H1 (cell line): ENCODE measurements at regions not wholly inside any gene's neighbourhood (a gene's known extent, or its start where the extent isn't known, plus 50 kb on each side); places are given as distances from the start of the nearest gene placed in this dataset.
A peak's percentile ranks its signal among the peaks of the same experiment; 100 is the strongest.

ENCODE experiments used
- CHD7 ChIP-seq: fragments of 300-600 bp; sonication (generic); IDR thresholded peaks from 2 replicates; pipeline ENCODE4 v1.7.1; 2012; ENCODE audit warnings: low read length, moderate library complexity, mild to moderate bottlenecking, inconsistent platforms; ENCODE audit not compliant: insufficient replicate concordance
- EP300 ChIP-seq, 2 experiments: IDR thresholded peaks; 1 replicate in 1 of 2; 2 replicates in 1 of 2; pipeline ENCODE4 v1.6.1; 2011 to 2012; ENCODE audit warnings: low read depth in 2 of 2, low read length in 2 of 2, mild to moderate bottlenecking in 2 of 2, borderline replicate concordance in 1 of 2, inconsistent platforms in 1 of 2, moderate library complexity in 1 of 2
- GABPA ChIP-seq: IDR thresholded peaks from 2 replicates; pipeline ENCODE4 v1.6.1; 2011; ENCODE audit warnings: mild to moderate bottlenecking, low read length, moderate library complexity, borderline replicate concordance; ENCODE audit not compliant: insufficient read depth
- RAD21 ChIP-seq, 2 experiments: IDR thresholded peaks in 1 of 2; conservative IDR thresholded peaks in 1 of 2; 2 replicates each; pipeline ENCODE4 v1.6.1; 2011; ENCODE audit warnings: low read depth in 2 of 2, low read length in 2 of 2, improper control_type of control experiment in 1 of 2, inconsistent platforms in 1 of 2, mild to moderate bottlenecking in 1 of 2, moderate library complexity in 1 of 2
- SAP30 ChIP-seq: fragments of 300-600 bp; sonication (generic); IDR thresholded peaks from 2 replicates; pipeline ENCODE4 v1.7.1; 2012; ENCODE audit warnings: low read length, moderate library complexity, mild to moderate bottlenecking, inconsistent platforms; ENCODE audit not compliant: insufficient read depth, insufficient replicate concordance

- peak; percentile 42 for TF ChIP-seq CHD7
- TF ChIP-seq SAP30 = no peak
- no peak for TF ChIP-seq RAD21 (IDR thresholded peaks at IDR 0.05 in 1 of 2, conservative IDR thresholded peaks at IDR 0.05 in 1 of 2; ENCODE audit: low read depth in 2 of 2, low read length in 2 of 2)
- no peak for TF ChIP-seq EP300 (IDR thresholded peaks at IDR 0.05; ENCODE audit: borderline replicate concordance in 1 of 2, low read depth in 2 of 2, low read length in 2 of 2)
- no peak for TF ChIP-seq GABPA
Measured at GRCh38 chr4:79645942-79646341, 237.9 kb upstream of the GK2 start (continued).
